SH-SY5Y (cell line): ENCODE measurements at regions not wholly inside any gene's neighbourhood (a gene's known extent, or its start where the extent isn't known, plus 50 kb on each side); places are given as distances from the start of the nearest gene placed in this dataset.

Source experiments
- GATA2 ChIP-seq: IDR thresholded peaks from 2 replicates; pipeline ENCODE4 v1.6.1; 2011; ENCODE audit warnings: mild to moderate bottlenecking, low read depth, low read length
- GATA3 ChIP-seq: IDR thresholded peaks from 2 replicates; pipeline ENCODE4 v1.6.1; 2011; ENCODE audit warnings: low read depth, mild to moderate bottlenecking, low read length, moderate library complexity

- TF ChIP-seq GATA2 (no peak), GATA3 (no peak)
Measured at GRCh38 chr16:6190776-6191175, 1093.2 kb upstream of the EEF2KMT start.

DNA sequence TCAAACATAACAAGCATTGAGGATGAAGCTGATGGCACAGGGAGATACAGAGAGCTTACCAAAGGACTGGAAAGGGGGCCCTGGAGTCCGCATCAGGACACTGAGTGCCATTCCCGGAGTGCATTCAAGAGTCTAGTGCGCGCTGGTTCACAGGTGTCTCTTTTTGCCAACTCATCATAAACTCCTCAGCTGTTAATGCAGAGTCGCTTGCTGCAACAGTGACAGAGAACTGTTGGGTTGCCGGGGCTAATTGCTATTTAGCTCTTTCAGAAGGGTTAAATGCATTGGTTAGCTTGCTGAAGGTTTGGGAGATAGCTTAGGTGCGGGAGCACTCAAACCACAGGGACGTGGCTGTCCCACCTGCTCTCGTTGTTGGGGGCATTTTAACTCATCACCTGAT lies 1091.6 kb upstream of the EEF2KMT start:
- TF ChIP-seq GATA3 (no peak), GATA2 (no peak)

DNA sequence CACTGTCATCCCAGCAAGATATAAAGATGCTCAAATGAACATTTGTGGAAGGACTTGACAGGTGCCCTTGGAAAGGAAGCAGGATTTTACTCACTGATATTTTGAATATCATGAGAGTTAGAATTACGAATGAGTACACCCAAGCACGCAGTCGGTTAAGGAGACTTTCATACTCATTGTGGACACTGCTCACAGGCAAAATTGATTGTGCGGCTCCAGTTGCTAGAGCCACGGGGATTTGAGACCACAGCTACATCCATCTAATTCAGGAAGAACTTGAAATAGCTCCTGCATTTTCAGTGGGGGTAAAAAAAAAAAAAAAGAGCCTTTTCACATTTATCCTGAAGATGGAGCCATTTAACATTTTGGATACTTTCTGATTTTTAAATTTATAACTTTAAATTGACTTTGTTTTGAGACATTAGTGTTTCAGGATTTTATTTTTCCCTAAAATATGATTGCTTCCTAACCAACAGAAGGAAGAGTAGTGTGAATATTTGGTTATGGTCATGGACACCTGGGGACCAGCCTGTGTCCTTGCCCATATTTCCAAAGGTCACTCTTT lies 1080.1 kb upstream of the EEF2KMT start:
- TF ChIP-seq GATA2 (no peak), GATA3 (no peak)

DNA sequence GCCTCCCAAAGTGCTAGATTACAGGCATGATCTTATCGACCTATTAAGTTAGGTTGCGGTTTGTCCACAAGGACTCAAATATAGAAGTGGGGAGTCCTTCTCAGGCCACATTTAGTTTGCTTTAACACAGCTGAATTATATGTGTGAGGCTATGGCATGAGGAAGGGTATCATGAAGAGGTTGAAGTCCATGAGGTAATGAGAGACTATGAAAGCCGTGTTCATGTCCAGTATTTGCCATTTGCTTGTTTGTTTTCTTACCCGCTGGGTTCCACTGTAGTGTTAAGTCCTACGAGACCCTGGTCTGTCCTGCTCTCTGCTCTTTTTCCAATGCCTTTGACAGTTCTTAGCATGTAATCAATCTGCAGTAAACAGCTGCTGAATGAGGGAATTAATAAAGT lies 1072.4 kb upstream of the EEF2KMT start:
- TF ChIP-seq GATA2: no peak
- no peak for TF ChIP-seq GATA3

- TF ChIP-seq GATA2: no peak
- no peak for TF ChIP-seq GATA3
Measured at GRCh38 chr16:6165330-6165979, 1067.9 kb upstream of the EEF2KMT start.

GRCh38 chr16:6160871-6161270 lies 1063.3 kb upstream of the EEF2KMT start:
- TF ChIP-seq GATA3: no peak
- TF ChIP-seq GATA2: no peak

DNA sequence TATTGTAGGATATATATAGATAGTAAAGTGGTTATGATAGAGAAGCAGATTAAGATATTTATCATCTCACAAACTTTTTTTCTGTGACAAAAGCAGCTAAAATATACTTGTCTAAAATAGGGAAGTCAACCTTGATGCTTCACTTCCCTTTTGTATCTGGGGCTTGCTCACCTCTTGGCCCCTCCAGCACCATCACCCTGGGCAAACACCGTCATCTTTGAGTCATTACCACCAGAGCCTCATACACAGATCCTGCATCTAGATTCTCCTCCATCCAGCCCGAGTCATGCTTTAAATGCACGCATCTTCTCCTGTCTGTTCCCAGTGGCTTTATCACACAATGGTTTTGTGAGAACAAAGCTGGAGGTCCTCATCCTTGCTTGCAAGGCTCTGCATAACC lies 1062.7 kb upstream of the EEF2KMT start:
- TF ChIP-seq GATA2 (no peak), GATA3 (no peak)

GRCh38 chr16:6157806-6158205 lies 1060.2 kb upstream of the EEF2KMT start:
- TF ChIP-seq GATA3: no peak
- no peak for TF ChIP-seq GATA2

DNA sequence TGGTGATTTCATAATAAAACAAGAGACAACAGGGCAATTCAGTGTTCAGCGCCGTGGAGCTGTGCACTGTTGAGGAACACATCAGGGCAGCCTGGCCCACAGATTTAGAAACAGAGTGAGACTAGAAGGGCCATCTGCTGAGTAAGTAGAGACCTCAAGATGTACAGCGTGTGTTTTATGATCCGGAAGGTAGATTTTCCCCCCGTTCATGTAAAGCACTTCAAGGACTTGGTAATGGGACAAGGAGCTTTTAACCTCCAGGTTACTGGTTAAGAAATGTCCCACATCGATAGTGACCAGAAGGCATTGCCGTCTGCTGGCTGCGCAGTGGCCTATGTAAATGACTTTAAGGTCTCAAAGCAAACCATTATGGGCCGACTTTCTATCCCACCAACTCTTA lies 1057.7 kb upstream of the EEF2KMT start:
- TF ChIP-seq GATA2 (no peak), GATA3 (no peak)

DNA sequence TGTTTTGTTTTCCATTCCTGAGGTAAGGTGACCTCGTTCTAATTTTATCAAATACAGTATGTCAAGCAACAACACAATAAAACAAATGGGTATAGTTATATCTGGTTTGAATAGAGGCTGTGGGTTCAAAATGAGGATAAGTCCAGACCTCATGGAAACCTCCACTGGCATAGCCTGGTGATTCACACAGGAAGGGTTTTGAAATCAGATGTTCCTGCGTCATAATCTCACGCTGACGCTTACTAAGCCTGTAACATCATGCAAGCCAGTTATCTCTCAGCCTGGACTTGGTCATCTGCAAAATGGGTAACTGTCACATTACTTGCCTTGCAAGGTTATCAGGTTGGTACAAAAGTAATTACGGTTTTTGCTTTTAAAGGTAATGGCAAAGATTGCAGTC lies 1056.3 kb upstream of the EEF2KMT start:
- no peak for TF ChIP-seq GATA3
- no peak for TF ChIP-seq GATA2

GRCh38 chr16:6149031-6149430 lies 1051.4 kb upstream of the EEF2KMT start:
- TF ChIP-seq GATA3 (no peak), GATA2 (no peak)

- TF ChIP-seq GATA2 (no peak), GATA3 (no peak)
Measured at GRCh38 chr16:6148361-6148760, 1050.8 kb upstream of the EEF2KMT start.

- TF ChIP-seq GATA2: no peak
- TF ChIP-seq GATA3: no peak
Measured at GRCh38 chr16:6146874-6147425, 1049.4 kb upstream of the EEF2KMT start.

DNA sequence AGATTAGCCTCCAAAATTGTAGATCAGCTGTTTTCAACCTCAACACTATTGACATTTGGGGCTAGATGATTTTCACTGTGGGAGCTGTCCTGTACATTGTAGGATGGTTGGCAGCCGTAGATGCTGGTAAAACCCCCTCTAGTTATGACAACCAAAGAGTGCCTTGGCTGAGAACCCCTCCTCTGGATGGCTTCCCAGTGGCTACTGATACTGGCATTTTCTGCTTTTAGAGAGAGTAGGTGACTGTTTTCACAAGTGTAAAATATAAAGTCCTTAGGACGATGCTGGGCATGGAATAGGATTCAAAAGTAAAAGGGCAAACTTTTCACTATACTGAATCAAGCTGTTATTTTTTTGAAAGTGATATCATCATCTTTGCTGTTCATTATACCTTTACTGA lies 1048.8 kb upstream of the EEF2KMT start:
- TF ChIP-seq GATA3 (no peak), GATA2 (no peak)

DNA sequence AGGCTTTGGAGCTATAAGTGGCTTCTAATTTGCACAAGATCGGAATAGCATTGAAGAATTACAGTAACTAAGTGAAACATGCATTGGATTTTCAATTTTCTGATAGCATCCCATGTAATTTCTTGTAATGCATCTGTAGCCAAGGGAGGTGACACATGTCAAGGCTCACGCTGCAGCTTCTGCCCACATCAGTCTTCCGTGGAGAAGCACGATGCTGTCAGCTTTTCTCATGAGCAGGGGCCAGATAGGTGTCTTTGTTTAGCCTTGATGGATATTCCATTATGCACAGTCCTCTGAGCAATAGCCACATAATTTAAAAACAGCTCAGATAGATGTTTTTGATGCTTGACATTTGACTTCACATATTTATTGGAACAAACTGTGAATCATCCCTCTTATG lies 1046.9 kb upstream of the EEF2KMT start:
- TF ChIP-seq GATA2 (no peak), GATA3 (no peak)

DNA sequence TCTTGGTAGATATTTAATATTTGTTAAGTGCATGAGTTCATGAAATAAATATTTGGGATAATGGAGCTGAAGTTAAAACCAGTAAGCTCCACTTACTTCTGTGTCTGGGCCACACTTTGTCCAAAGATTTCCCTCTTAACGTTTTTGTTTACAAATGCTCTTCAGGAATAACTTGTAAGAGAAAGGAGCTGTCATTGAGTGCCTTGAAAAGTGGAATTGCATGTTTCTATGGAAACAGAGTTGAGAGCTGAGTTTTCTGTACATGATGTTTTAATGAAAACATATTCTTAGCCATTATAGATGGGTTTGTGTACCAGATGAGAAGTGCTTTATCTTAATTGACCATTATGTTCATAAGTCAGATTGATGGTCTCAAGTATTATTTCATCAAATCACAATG lies 1045.4 kb upstream of the EEF2KMT start:
- no peak for TF ChIP-seq GATA3
